SK-MEL-5 (cell line): ENCODE measurements at regions not wholly inside any gene's neighbourhood (a gene's known extent, or its start where the extent isn't known, plus 50 kb on each side); places are given as distances from the start of the nearest gene placed in this dataset.
"Not testable (repeated sequence)": the region's sequence is repeated elsewhere in the genome, so short reads cannot be mapped to it uniquely, and the experiment has no call there.

Experiments
- DNase-seq: peaks from one replicate; pipeline ENCODE4 v3.0.0-alpha.2; 2016; ENCODE audit warnings: low read depth, low spot score
- in situ Hi-C: cut with HindIII; loops from 2 replicates; pipeline ENCODE4 v1.10.0; 2016; ENCODE audit warnings: low sequenced_read_pairs, high pct_unique_total_duplicates, low pct_unique_long_range_greater_than_20kb

- DNase-seq, in situ Hi-C loops: not testable (repeated sequence)
Measured at GRCh38 chr16:29133681-29134430, 149.0 kb downstream of the LAT start.

GRCh38 chr16:29132869-29133268 is 148.0 kb downstream of the LAT start:
- in situ Hi-C loops, DNase-seq: not testable (repeated sequence)

GRCh38 chr16:29132444-29132843 is 147.6 kb downstream of the LAT start:
- in situ Hi-C loops, DNase-seq: not testable (repeated sequence)

- in situ Hi-C loops: not testable (repeated sequence)
Measured at GRCh38 chr16:29130901-29131851, 146.3 kb downstream of the LAT start.

GRCh38 chr16:29130131-29130711 is 145.4 kb downstream of the LAT start:
- DNase-seq, in situ Hi-C loops: not testable (repeated sequence)

More at GRCh38 chr16:29130901-29131851, 146.3 kb downstream of the LAT start:
- not testable (repeated sequence) for DNase-seq

GRCh38 chr16:29129458-29130038 is 144.7 kb downstream of the LAT start:
- in situ Hi-C loops, DNase-seq: not testable (repeated sequence)

- in situ Hi-C loops, DNase-seq: not testable (repeated sequence)
Measured at GRCh38 chr16:29128732-29129457, 144.0 kb downstream of the LAT start.

- in situ Hi-C loops, DNase-seq: not testable (repeated sequence)
Measured at GRCh38 chr16:29127806-29128420, 143.1 kb downstream of the LAT start.

- no peak for DNase-seq
- in situ Hi-C loops: no loop called here
Measured at GRCh38 chr16:29126616-29127015, 141.8 kb downstream of the LAT start.

GRCh38 chr16:29126057-29126494 is 141.2 kb downstream of the LAT start:
- in situ Hi-C loops: no loop called here
- no peak for DNase-seq

- no peak for DNase-seq
- in situ Hi-C loops: no loop called here
Measured at GRCh38 chr16:29124828-29125227, 140.0 kb downstream of the LAT start.

- DNase-seq, in situ Hi-C loops: not testable (repeated sequence)
Measured at GRCh38 chr16:29124162-29124561, 139.3 kb downstream of the LAT start.

GRCh38 chr16:29120680-29121079 is 135.8 kb downstream of the LAT start:
- in situ Hi-C loops, DNase-seq: not testable (repeated sequence)

- in situ Hi-C loops, DNase-seq: not testable (repeated sequence)
Measured at GRCh38 chr16:29118301-29118957, 133.6 kb downstream of the LAT start.

GRCh38 chr16:29117631-29118030 is 132.8 kb downstream of the LAT start:
- in situ Hi-C loops: no loop called here
- no peak for DNase-seq

- DNase-seq: no peak
- in situ Hi-C loops: no loop called here
Measured at GRCh38 chr16:29116980-29117379, 132.1 kb downstream of the LAT start.
